Inferior parietal cortex (tissue), 1 donor: ENCODE measurements at regions not wholly inside any gene's neighbourhood (a gene's known extent, or its start where the extent isn't known, plus 50 kb on each side); places are given as distances from the start of the nearest gene placed in this dataset.

ENCODE experiments used
- DNase-seq: peaks from one replicate; pipeline ENCODE4 v3.0.0-alpha.2; 2016; ENCODE audit errors: extremely low spot score

- DNase-seq: no peak
Measured at GRCh38 chr5:51908215-51908614, 525.0 kb downstream of the ISL1 start.

GRCh38 chr5:51944500-51945125 is 561.4 kb downstream of the ISL1 start:
- DNase-seq: no peak

- no peak for DNase-seq
Measured at GRCh38 chr5:51958473-51958872, 575.2 kb downstream of the ISL1 start.

- peak; percentile 14 for DNase-seq
Measured at GRCh38 chr5:51960617-51961121, 577.4 kb downstream of the ISL1 start.

- DNase-seq: no peak
Measured at GRCh38 chr5:51961154-51961562, 577.9 kb downstream of the ISL1 start.

- no peak for DNase-seq
Measured at GRCh38 chr5:51968756-51969155, 585.5 kb downstream of the ISL1 start.

GRCh38 chr5:51974834-51975233 is 591.6 kb downstream of the ISL1 start:
- DNase-seq: no peak

- DNase-seq: no peak
Measured at GRCh38 chr5:51977014-51977413, 593.8 kb downstream of the ISL1 start.

- DNase-seq: no peak
Measured at GRCh38 chr5:51983161-51983560, 599.9 kb downstream of the ISL1 start.

- no peak for DNase-seq
Measured at GRCh38 chr5:51986733-51987132, 603.5 kb downstream of the ISL1 start.

GRCh38 chr5:51987239-51987638 is 604.0 kb downstream of the ISL1 start:
- no peak for DNase-seq

- DNase-seq: no peak
Measured at GRCh38 chr5:51987669-51988209, 604.5 kb downstream of the ISL1 start.

- DNase-seq: no peak
Measured at GRCh38 chr5:51988634-51989033, 605.4 kb downstream of the ISL1 start.

- DNase-seq: no peak
Measured at GRCh38 chr5:51990241-51990640, 607.0 kb downstream of the ISL1 start.

- DNase-seq: no peak
Measured at GRCh38 chr5:51990661-51991180, 607.5 kb downstream of the ISL1 start.

- no peak for DNase-seq
Measured at GRCh38 chr5:51991940-51992339, 608.7 kb downstream of the ISL1 start.

- no peak for DNase-seq
Measured at GRCh38 chr5:51995773-51996306, 612.6 kb downstream of the ISL1 start.

GRCh38 chr5:51996356-51996861 is 613.2 kb downstream of the ISL1 start:
- DNase-seq: no peak

GRCh38 chr5:51997500-51997899 is 614.3 kb downstream of the ISL1 start:
- no peak for DNase-seq

GRCh38 chr5:51997949-51998348 is 614.7 kb downstream of the ISL1 start:
- DNase-seq: no peak

- peak; percentile 47 for DNase-seq
Measured at GRCh38 chr5:52007230-52007858, 624.1 kb downstream of the ISL1 start.

- no peak for DNase-seq
Measured at GRCh38 chr5:52010454-52010853, 627.2 kb downstream of the ISL1 start.

- DNase-seq: no peak
Measured at GRCh38 chr5:52013523-52013922, 630.3 kb downstream of the ISL1 start.
